ENCODE measurements at regions not wholly inside any gene's neighbourhood (a gene's known extent, or its start where the extent isn't known, plus 50 kb on each side); places are given as distances from the start of the nearest gene placed in this dataset.

- ChIA-PET CTCF (no interaction called here), POLR2A (no interaction called here)
- no peaks in the 10 kb centered on the region for H3K4me1 ChIP-seq (ENCODE audit: control insufficient read depth, extremely low read depth, insufficient read depth, low read length)
- BruUV-seq (replicated peaks) = no TSS peak
- H3K36me3 ChIP-seq (ENCODE audit: control insufficient read depth in 2 of 2, extremely low read depth in 1 of 2, insufficient read depth in 2 of 2, low read length in 2 of 2) = no peaks in the 10 kb centered on the region
- no peak overlapping the region for H3K4me2 ChIP-seq (ENCODE audit: insufficient read depth, low read length)
- H3K27me3 ChIP-seq (ENCODE audit: control insufficient read depth in 2 of 2, insufficient read depth in 2 of 2, low read length in 2 of 2) = no peaks in the 10 kb centered on the region
- intact Hi-C loops (cut with micrococcal nuclease) = no loop called here
- DNase-seq (ENCODE audit: low read depth, low spot score) (no peak), FAIRE-seq (no peak)
- no peaks in the 10 kb centered on the region for H4K20me1 ChIP-seq (replicated peaks; ENCODE audit: control insufficient read depth, extremely low read depth, insufficient read depth, low read length)
- dilution Hi-C loops (cut with MboI; ENCODE audit: extremely low pct_ligation_motif_present, low sequenced_read_pairs) = no loop called here
- H3K27ac ChIP-seq (ENCODE audit: insufficient read depth, low read depth, low read length) = no peak overlapping the region
- TF ChIP-seq CTCF (IDR thresholded peaks at IDR 0.05; ENCODE audit: extremely low read depth in 1 of 2, insufficient read depth in 1 of 2, low read depth in 1 of 2, low read length in 2 of 2) (no peak), MYC (IDR thresholded peaks at IDR 0.05; ENCODE audit: low read depth, low read length) (no peak), FOS (IDR thresholded peaks at IDR 0.05; ENCODE audit: borderline replicate concordance, insufficient read depth, low read length) (no peak), EZH2 (IDR thresholded peaks at IDR 0.05; ENCODE audit: borderline replicate concordance, low read depth, low read length, severe bottlenecking) (no peak), GATA2 (IDR thresholded peaks at IDR 0.05; ENCODE audit: insufficient read depth, insufficient read length, low read depth, low read length) (no peak), POLR2A (IDR thresholded peaks at IDR 0.05; ENCODE audit: low read depth, low read length) (no peak), MAX (IDR thresholded peaks at IDR 0.05; ENCODE audit: insufficient read depth, insufficient read length) (no peak), POLR2AphosphoS5 (IDR thresholded peaks at IDR 0.05; ENCODE audit: insufficient read depth, low read depth, low read length) (no peak), JUN (IDR thresholded peaks at IDR 0.05; ENCODE audit: borderline replicate concordance, insufficient read depth, insufficient read length, low read depth) (no peak)
- no peak overlapping the region for H3K9ac ChIP-seq (replicated peaks; ENCODE audit: extremely low read depth, insufficient read depth, low read length)
- H3K9me1 ChIP-seq (replicated peaks; ENCODE audit: control insufficient read depth, extremely low read depth, insufficient read depth, low read length) = no peaks in the 10 kb centered on the region
- no peak overlapping the region for H2AFZ ChIP-seq (ENCODE audit: low read depth, low read length)
- peaks cover 1% of the 10 kb centered on the region for H3K9me3 ChIP-seq (replicated peaks; ENCODE audit: control insufficient read depth, insufficient read depth, low read length)
- H3K4me3 ChIP-seq (replicated peaks in 1 of 3; ENCODE audit: insufficient read depth in 1 of 3, low read depth in 1 of 3, low read length in 3 of 3) = no peak overlapping the region
- H3K79me2 ChIP-seq (ENCODE audit: control insufficient read depth, insufficient read depth, low read length) = no peaks in the 10 kb centered on the region
Observed at GRCh38 chr2:183614799-183615435, 490.7 kb downstream of the NUP35 start.

All from endothelial cell of umbilical vein (primary cell).